Endodermal cell (in vitro differentiated cells): ENCODE measurements at regions not wholly inside any gene's neighbourhood (a gene's known extent, or its start where the extent isn't known, plus 50 kb on each side); places are given as distances from the start of the nearest gene placed in this dataset.

ENCODE experiments used
- DNase-seq: peaks from one replicate; pipeline ENCODE4 v3.0.0-alpha.2; 2017
- H3K27ac ChIP-seq: 2 replicates; pipeline ENCODE4 v1.5.1; 2013; ENCODE audit warnings: mild to moderate bottlenecking, low read depth, low read length, moderate library complexity
- H3K27me3 ChIP-seq: 2 replicates; pipeline ENCODE4 v1.6.1; 2013; ENCODE audit warnings: mild to moderate bottlenecking, low read length, moderate library complexity; ENCODE audit not compliant: insufficient read depth, control insufficient read depth, poor library complexity, severe bottlenecking
- H3K36me3 ChIP-seq: 2 replicates; pipeline ENCODE4 v1.7.0; 2013; ENCODE audit warnings: mild to moderate bottlenecking, low read length, moderate library complexity; ENCODE audit not compliant: control insufficient read depth, insufficient read depth
- H3K4me1 ChIP-seq: one replicate; pipeline ENCODE4 v1.7.0; 2013; ENCODE audit warnings: low read length; ENCODE audit not compliant: control insufficient read depth, insufficient read depth
- H3K4me3 ChIP-seq: 2 replicates; pipeline ENCODE4 v1.5.1; 2013; ENCODE audit warnings: mild to moderate bottlenecking, low read length, moderate library complexity
- H3K9ac ChIP-seq: 2 replicates; pipeline ENCODE4 v1.6.1; 2013; ENCODE audit warnings: mild to moderate bottlenecking, low read length, moderate library complexity; ENCODE audit not compliant: poor library complexity, severe bottlenecking; ENCODE audit errors: extremely low read depth
- H3K9me3 ChIP-seq: 2 replicates; pipeline ENCODE4 v1.6.1; 2013; ENCODE audit warnings: mild to moderate bottlenecking, low read length, moderate library complexity; ENCODE audit not compliant: control insufficient read depth
- H3K27ac Mint-ChIP-seq: 2 replicates; pipeline ENCODE4 v1.8.0; 2020; ENCODE audit warnings: mixed read lengths
- H3K27me3 Mint-ChIP-seq: 2 replicates; pipeline ENCODE4 v1.8.0; 2021; ENCODE audit warnings: mild to moderate bottlenecking, mixed read lengths; ENCODE audit not compliant: insufficient read depth
- H3K36me3 Mint-ChIP-seq: 2 replicates; pipeline ENCODE4 v1.8.0; 2020; ENCODE audit warnings: low read depth, mixed read lengths
- H3K4me1 Mint-ChIP-seq: 2 replicates; pipeline ENCODE4 v1.8.0; 2020; ENCODE audit warnings: mixed read lengths
- H3K4me3 Mint-ChIP-seq: 2 replicates; pipeline ENCODE4 v1.8.0; 2020; ENCODE audit warnings: mild to moderate bottlenecking, moderate library complexity, mixed read lengths
- H3K9me3 Mint-ChIP-seq: 2 replicates; pipeline ENCODE4 v1.8.0; 2020; ENCODE audit warnings: mild to moderate bottlenecking, mixed read lengths
- WGBS, 2 experiments: methylation state at CpG; one replicate each; pipeline versions ENCODE4 v1.1.5 to v1.1.7; 2013; ENCODE audit warnings: missing lambda C conversion rate in 2 of 2, mixed read lengths in 1 of 2; ENCODE audit not compliant: insufficient coverage in 1 of 2, insufficient read length in 1 of 2; 5-methylcytosine and 5-hydroxymethylcytosine counted together
- TF ChIP-seq, protein P1 (sequence below): fragments of 200-600 bp; sonication (generic); conservative IDR thresholded peaks from 2 replicates; pipeline ENCODE4 v1.5.0; 2021; ENCODE audit warnings: antibody characterized with exemption, mild to moderate bottlenecking

DNA sequence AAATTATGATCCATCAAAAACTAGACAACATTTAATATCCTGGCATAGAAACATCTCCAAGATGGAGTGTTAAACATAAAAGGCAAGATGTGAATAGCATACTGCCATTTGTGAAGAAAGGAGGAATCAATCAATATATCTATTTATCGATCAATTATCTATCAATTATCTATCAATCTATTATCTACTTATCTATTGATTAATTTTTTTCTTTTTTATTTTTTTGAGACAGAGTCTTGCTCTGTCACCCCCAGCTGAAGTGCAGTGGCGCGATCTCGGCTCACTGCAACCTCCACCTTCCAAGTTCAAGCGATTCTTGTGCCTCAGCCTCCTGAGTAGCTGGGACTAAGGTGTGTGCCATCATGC lies 117.0 kb upstream of the RFLNA start:
- no peaks in the 10 kb centered on the region for H3K27me3 ChIP-seq
- H3K36me3 ChIP-seq = no peaks in the 10 kb centered on the region
- H3K27ac Mint-ChIP-seq = no peak overlapping the region
- H3K4me1 ChIP-seq = peaks cover 8% of the 10 kb centered on the region
- H3K27ac ChIP-seq = no peak overlapping the region
- H3K9ac ChIP-seq = no peak overlapping the region
- no peak overlapping the region for H3K4me3 ChIP-seq
- peaks cover 21% of the 10 kb centered on the region for H3K4me1 Mint-ChIP-seq
- no peaks in the 10 kb centered on the region for H3K9me3 Mint-ChIP-seq
- no peak for DNase-seq
- no peak overlapping the region for H3K4me3 Mint-ChIP-seq
- WGBS, 2 experiments = 97 to 100% methylated on average over 4 of the region's 5 CpGs
- H3K27me3 Mint-ChIP-seq = peaks cover 4% of the 10 kb centered on the region
- no peaks in the 10 kb centered on the region for H3K9me3 ChIP-seq
- H3K36me3 Mint-ChIP-seq = no peaks in the 10 kb centered on the region
- TF ChIP-seq, protein P1, sequence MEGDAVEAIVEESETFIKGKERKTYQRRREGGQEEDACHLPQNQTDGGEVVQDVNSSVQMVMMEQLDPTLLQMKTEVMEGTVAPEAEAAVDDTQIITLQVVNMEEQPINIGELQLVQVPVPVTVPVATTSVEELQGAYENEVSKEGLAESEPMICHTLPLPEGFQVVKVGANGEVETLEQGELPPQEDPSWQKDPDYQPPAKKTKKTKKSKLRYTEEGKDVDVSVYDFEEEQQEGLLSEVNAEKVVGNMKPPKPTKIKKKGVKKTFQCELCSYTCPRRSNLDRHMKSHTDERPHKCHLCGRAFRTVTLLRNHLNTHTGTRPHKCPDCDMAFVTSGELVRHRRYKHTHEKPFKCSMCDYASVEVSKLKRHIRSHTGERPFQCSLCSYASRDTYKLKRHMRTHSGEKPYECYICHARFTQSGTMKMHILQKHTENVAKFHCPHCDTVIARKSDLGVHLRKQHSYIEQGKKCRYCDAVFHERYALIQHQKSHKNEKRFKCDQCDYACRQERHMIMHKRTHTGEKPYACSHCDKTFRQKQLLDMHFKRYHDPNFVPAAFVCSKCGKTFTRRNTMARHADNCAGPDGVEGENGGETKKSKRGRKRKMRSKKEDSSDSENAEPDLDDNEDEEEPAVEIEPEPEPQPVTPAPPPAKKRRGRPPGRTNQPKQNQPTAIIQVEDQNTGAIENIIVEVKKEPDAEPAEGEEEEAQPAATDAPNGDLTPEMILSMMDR = no peak

DNA sequence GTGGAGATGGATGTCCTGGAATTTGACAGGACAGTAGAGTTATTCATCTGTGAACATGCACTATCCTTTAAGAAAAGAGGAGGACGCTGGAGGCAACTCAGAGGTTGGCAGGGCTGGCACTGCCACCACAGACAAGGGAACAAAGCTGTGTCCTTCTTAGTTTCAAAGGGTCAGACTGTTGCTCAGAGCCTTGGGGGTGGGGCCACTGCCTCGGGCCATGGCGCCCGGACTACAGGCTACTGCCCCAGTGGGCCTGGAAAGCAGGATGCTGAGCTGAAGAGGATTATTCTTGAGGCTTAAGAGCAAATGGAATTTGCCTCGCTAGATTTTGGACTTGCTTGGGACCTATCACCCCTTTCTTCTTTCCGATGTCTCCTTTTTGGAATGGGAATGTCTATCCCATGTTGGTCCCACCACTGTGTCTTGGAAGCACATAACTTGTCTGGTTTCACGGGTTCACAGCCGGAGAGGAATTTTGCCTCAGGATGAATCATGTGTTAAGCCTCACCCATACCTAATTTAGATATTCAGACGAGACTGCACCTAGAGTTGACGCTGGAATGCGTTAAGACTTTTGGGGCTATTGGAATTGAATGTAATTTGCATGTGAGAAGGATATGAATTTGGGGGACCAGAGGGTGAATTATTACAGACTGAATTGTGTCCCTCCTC lies 114.8 kb upstream of the RFLNA start:
- Histone ChIP-seq H3K27ac (no peak overlapping the region), H3K9ac (no peak overlapping the region), H3K36me3 (no peaks in the 10 kb centered on the region), H3K4me1 (peaks cover 8% of the 10 kb centered on the region), H3K4me3 (no peak overlapping the region), H3K9me3 (no peaks in the 10 kb centered on the region), H3K27me3 (no peaks in the 10 kb centered on the region)
- H3K36me3 Mint-ChIP-seq = no peaks in the 10 kb centered on the region
- no peak overlapping the region for H3K4me3 Mint-ChIP-seq
- WGBS, 2 experiments = 84 to 93% methylated on average over 6 to 11 of the region's 11 CpGs
- H3K27ac Mint-ChIP-seq = no peak overlapping the region
- H3K4me1 Mint-ChIP-seq = peaks cover 21% of the 10 kb centered on the region
- no peaks in the 10 kb centered on the region for H3K9me3 Mint-ChIP-seq
- H3K27me3 Mint-ChIP-seq = peaks cover 3% of the 10 kb centered on the region
- DNase-seq = no peak
- TF ChIP-seq, protein P1 = no peak

DNA sequence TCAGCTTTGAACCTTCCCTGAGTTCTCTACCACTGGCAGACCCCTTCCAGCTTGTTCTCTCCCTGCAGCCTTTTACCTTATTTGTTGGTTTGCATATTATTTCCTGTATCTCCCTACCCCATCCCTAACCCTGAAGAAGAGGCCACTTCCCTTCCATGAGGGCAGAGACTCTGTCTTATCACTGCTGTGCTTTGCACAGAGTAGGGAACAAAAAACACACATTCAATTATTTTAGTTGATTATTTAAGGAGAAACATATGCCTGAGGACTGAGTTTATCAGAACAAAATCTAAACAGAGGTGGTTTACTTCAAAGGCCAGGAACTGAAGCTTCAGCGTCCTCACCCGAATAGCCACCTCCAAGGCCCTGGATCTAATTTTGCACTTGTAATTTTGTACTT lies 111.7 kb upstream of the RFLNA start:
- Histone ChIP-seq H3K27ac (no peak overlapping the region), H3K36me3 (no peaks in the 10 kb centered on the region), H3K4me3 (no peak overlapping the region), H3K9ac (no peak overlapping the region), H3K27me3 (no peaks in the 10 kb centered on the region), H3K4me1 (peaks cover 5% of the 10 kb centered on the region), H3K9me3 (no peaks in the 10 kb centered on the region)
- TF ChIP-seq, protein P1 = no peak
- Mint-ChIP-seq H3K27ac (no peak overlapping the region), H3K4me1 (peaks cover 17% of the 10 kb centered on the region), H3K9me3 (no peaks in the 10 kb centered on the region), H3K4me3 (no peak overlapping the region), H3K27me3 (peaks cover 3% of the 10 kb centered on the region), H3K36me3 (no peaks in the 10 kb centered on the region)
- DNase-seq = no peak
- WGBS, 2 experiments = 84 to 96% methylated on average over 2 of the region's 2 CpGs
